ENCODE measurements at regions not wholly inside any gene's neighbourhood (a gene's known extent, or its start where the extent isn't known, plus 50 kb on each side); places are given as distances from the start of the nearest gene placed in this dataset.

DNA sequence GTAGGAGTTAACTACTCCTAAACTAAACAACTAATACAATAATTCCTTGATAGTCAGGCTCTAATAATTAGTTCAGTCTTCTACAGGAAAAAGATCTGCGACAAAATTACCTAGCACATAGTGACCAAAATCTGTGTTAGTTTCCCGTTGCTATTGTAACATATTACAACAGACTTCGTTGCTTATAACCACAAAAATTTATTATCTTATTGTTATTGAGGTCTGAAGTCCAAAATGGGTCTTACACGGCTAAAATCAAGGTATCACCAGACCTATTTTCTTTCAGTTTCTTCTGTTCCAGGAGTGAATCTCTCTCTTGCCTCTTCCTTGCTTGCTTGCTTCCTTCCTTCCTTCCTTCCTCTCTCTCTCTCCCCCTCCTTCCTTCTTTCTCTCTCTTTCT lies 993.6 kb upstream of the SPRY2 start:
- intact Hi-C loops (cut with DNase I), result no loop called here
- TF ChIP-seq, protein P1, sequence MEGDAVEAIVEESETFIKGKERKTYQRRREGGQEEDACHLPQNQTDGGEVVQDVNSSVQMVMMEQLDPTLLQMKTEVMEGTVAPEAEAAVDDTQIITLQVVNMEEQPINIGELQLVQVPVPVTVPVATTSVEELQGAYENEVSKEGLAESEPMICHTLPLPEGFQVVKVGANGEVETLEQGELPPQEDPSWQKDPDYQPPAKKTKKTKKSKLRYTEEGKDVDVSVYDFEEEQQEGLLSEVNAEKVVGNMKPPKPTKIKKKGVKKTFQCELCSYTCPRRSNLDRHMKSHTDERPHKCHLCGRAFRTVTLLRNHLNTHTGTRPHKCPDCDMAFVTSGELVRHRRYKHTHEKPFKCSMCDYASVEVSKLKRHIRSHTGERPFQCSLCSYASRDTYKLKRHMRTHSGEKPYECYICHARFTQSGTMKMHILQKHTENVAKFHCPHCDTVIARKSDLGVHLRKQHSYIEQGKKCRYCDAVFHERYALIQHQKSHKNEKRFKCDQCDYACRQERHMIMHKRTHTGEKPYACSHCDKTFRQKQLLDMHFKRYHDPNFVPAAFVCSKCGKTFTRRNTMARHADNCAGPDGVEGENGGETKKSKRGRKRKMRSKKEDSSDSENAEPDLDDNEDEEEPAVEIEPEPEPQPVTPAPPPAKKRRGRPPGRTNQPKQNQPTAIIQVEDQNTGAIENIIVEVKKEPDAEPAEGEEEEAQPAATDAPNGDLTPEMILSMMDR (IDR thresholded peaks at IDR 0.05), result no peak
- no peak for TF ChIP-seq POLR2A (IDR thresholded peaks at IDR 0.05)

DNA sequence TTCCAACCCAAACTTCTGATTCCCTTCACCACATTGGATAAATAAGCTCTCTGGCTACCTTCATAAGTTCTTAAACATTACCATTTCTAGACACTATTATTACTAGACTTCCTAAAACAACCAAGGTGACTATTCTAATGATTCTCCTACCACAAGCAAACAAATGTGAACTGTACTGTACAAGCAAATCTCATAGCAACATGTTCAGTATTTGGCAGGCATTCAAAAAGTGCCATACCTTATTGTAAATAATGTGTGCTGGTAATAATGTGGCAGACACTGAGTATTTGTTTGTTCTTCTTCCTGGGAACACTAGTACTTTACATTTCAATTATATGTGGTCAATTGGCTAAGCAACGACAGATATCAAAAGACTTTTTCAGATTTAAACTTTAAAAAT lies 986.0 kb upstream of the SPRY2 start:
- intact Hi-C loops (cut with DNase I), result no loop called here
- H3K27ac ChIP-seq, result no peak overlapping the region
- no peaks in the 10 kb centered on the region for H3K9me3 ChIP-seq (replicated peaks in 1 of 3)
- H3K36me3 ChIP-seq (replicated peaks in 1 of 2), result no peaks in the 10 kb centered on the region
- H3K27me3 ChIP-seq, result no peaks in the 10 kb centered on the region
- H3K4me1 ChIP-seq (replicated peaks in 1 of 2), result no peaks in the 10 kb centered on the region
- 71 to 84% (median 79%) methylated on average over 1 of the region's 1 CpG for WGBS, 4 donors
- TF ChIP-seq POLR2A (IDR thresholded peaks at IDR 0.05), result no peak
- TF ChIP-seq, protein P1 (IDR thresholded peaks at IDR 0.05), result no peak
- no peak overlapping the region for H3K4me3 ChIP-seq
- DNase-seq, result no peak

More for the DNA sequence above, 993.6 kb upstream of the SPRY2 start:
- Histone ChIP-seq H3K9me3 (replicated peaks in 1 of 3) (no peaks in the 10 kb centered on the region), H3K4me3 (no peak overlapping the region), H3K27me3 (no peaks in the 10 kb centered on the region), H3K36me3 (replicated peaks in 1 of 2) (no peaks in the 10 kb centered on the region), H3K4me1 (replicated peaks in 1 of 2) (no peaks in the 10 kb centered on the region), H3K27ac (no peak overlapping the region)
- 77 to 80% (median 79%) methylated on average over 4 of the region's 4 CpGs for WGBS, 4 donors
- no peak for DNase-seq

DNA sequence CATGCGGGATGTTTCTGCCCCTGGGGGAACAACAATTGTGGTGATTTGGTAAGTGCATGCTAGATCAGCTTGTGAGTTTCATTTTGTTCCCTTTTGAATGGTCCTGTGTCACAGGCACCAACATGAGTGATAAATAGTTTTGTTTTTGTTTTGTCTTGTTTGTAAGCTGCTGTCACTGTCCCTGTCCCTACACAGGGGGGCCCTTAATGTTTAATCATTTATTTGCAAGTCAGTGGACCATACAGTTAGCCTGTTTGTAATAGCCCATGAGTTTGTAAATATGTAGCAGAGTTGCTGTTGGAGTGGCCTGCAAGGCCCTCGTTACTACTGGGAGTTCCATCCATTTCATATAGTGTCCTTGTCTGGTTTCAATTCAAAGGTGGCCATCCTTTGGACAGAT lies 979.6 kb upstream of the SPRY2 start:
- H3K4me1 ChIP-seq (replicated peaks in 1 of 2), result no peaks in the 10 kb centered on the region
- no peak overlapping the region for H3K4me3 ChIP-seq
- no peak for DNase-seq
- H3K27me3 ChIP-seq, result no peaks in the 10 kb centered on the region
- intact Hi-C loops (cut with DNase I), result no loop called here
- WGBS, 4 donors, result 77 to 84% (median 82%) methylated on average over 2 of the region's 2 CpGs
- no peaks in the 10 kb centered on the region for H3K9me3 ChIP-seq (replicated peaks in 1 of 3)
- TF ChIP-seq, protein P1 (IDR thresholded peaks at IDR 0.05), result no peak
- TF ChIP-seq POLR2A (IDR thresholded peaks at IDR 0.05), result no peak
- no peaks in the 10 kb centered on the region for H3K36me3 ChIP-seq (replicated peaks in 1 of 2)
- no peak overlapping the region for H3K27ac ChIP-seq

DNA sequence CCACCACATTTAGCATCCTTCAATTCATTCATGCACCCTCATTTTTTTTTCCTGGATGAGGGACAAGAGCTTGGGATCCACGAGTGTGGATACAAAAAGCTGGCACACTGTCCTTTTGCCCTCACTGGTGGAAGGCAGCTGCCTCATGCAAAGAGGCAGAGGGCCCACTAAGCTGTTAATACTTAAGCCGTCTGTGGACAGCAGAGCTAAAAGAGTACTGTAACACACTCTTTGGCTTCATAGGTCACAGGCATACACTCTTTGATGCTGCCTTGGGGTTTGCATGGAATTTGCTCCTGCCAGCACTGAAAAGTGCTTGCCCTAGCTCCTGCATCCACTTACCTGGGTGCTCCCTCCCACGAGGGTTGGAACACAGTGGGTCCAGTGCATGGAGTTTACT lies 978.4 kb upstream of the SPRY2 start:
- Histone ChIP-seq H3K4me1 (replicated peaks in 1 of 2) (no peaks in the 10 kb centered on the region), H3K27ac (no peak overlapping the region), H3K4me3 (no peak overlapping the region), H3K27me3 (no peaks in the 10 kb centered on the region), H3K36me3 (replicated peaks in 1 of 2) (no peaks in the 10 kb centered on the region), H3K9me3 (replicated peaks in 1 of 3) (no peaks in the 10 kb centered on the region)
- 54 to 82% (median 70%) methylated on average over 3 of the region's 3 CpGs for WGBS, 4 donors
- no peak for DNase-seq
- TF ChIP-seq POLR2A (IDR thresholded peaks at IDR 0.05), result no peak
- TF ChIP-seq, protein P1 (IDR thresholded peaks at IDR 0.05), result no peak
- intact Hi-C loops (cut with DNase I), result no loop called here
